ENCODE measurements at regions not wholly inside any gene's neighbourhood (a gene's known extent, or its start where the extent isn't known, plus 50 kb on each side); places are given as distances from the start of the nearest gene placed in this dataset.

GRCh38 chr6:15968519-15968918 is 160.4 kb upstream of the MYLIP start:
- Histone ChIP-seq H3K36me3 (no peaks in the 10 kb centered on the region), H3K4me3 (no peak overlapping the region), H3K27me3 (no peaks in the 10 kb centered on the region), H3K4me1 (no peaks in the 10 kb centered on the region), H3K27ac (no peak overlapping the region), H3K9me3 (peaks cover 0 to 3% of the 10 kb centered on the region in 2 donors)
- no peak for DNase-seq
- TF ChIP-seq CTCF (IDR thresholded peaks at IDR 0.05) (no peak), POLR2A (IDR thresholded peaks at IDR 0.05) (no peak)
- intact Hi-C loops (cut with DNase I; ENCODE audit: low total_unique reads) = no loop called here

- H3K27me3 ChIP-seq = no peaks in the 10 kb centered on the region
- H3K36me3 ChIP-seq = no peaks in the 10 kb centered on the region
- DNase-seq = peak; percentile 16 to 31
- H3K9me3 ChIP-seq = no peaks in the 10 kb centered on the region
- no peak overlapping the region for H3K4me3 ChIP-seq
- no peak overlapping the region for H3K27ac ChIP-seq
- no peaks in the 10 kb centered on the region for H3K4me1 ChIP-seq
- intact Hi-C loops (cut with DNase I; ENCODE audit: low total_unique reads) = no loop called here
- TF ChIP-seq CTCF (IDR thresholded peaks at IDR 0.05) = no peak
- no peak for TF ChIP-seq POLR2A (IDR thresholded peaks at IDR 0.05)
These were observed 162.8 kb upstream of the MYLIP start for GRCh38 chr6:15966000-15966520.

GRCh38 chr6:15962449-15962764 is 166.5 kb upstream of the MYLIP start:
- Histone ChIP-seq H3K27me3 (no peaks in the 10 kb centered on the region), H3K27ac (peak overlapping the region in 1 of 2 donors; percentile 4), H3K4me3 (no peak overlapping the region), H3K4me1 (no peaks in the 10 kb centered on the region), H3K36me3 (no peaks in the 10 kb centered on the region), H3K9me3 (no peaks in the 10 kb centered on the region)
- intact Hi-C loops (cut with DNase I; ENCODE audit: low total_unique reads) = no loop called here
- DNase-seq = no peak
- TF ChIP-seq CTCF (IDR thresholded peaks at IDR 0.05) (no peak), POLR2A (IDR thresholded peaks at IDR 0.05) (no peak)

GRCh38 chr6:15961635-15962448 is 167.0 kb upstream of the MYLIP start:
- H3K4me3 ChIP-seq = no peak overlapping the region
- H3K27me3 ChIP-seq = no peaks in the 10 kb centered on the region
- no peak for DNase-seq
- H3K36me3 ChIP-seq = no peaks in the 10 kb centered on the region
- intact Hi-C loops (cut with DNase I; ENCODE audit: low total_unique reads) = no loop called here
- H3K4me1 ChIP-seq = no peaks in the 10 kb centered on the region
- H3K9me3 ChIP-seq = no peaks in the 10 kb centered on the region
- H3K27ac ChIP-seq = peak overlapping the region; percentile 4 to 53
- TF ChIP-seq CTCF (IDR thresholded peaks at IDR 0.05) (no peak), POLR2A (IDR thresholded peaks at IDR 0.05) (no peak)

- Histone ChIP-seq H3K4me1 (no peaks in the 10 kb centered on the region), H3K36me3 (no peaks in the 10 kb centered on the region), H3K27me3 (no peaks in the 10 kb centered on the region), H3K27ac (no peak overlapping the region), H3K9me3 (no peaks in the 10 kb centered on the region), H3K4me3 (no peak overlapping the region)
- TF ChIP-seq CTCF (IDR thresholded peaks at IDR 0.05) (no peak), POLR2A (IDR thresholded peaks at IDR 0.05) (no peak)
- no peak for DNase-seq
- intact Hi-C loops (cut with DNase I; ENCODE audit: low total_unique reads) = no loop called here
These were observed 167.9 kb upstream of the MYLIP start for GRCh38 chr6:15960740-15961634.

All from uterus (tissue), 3 donors.